ENCODE measurements at regions not wholly inside any gene's neighbourhood (a gene's known extent, or its start where the extent isn't known, plus 50 kb on each side); places are given as distances from the start of the nearest gene placed in this dataset.

GRCh38 chr18:56407646-56408180 lies 230.7 kb downstream of the TXNL1 start:
- H3K27ac ChIP-seq (ENCODE audit: low read depth) = no peak overlapping the region
- H3K4me3 ChIP-seq (ENCODE audit: low read depth, low read length) = no peak overlapping the region
- DNase-seq (ENCODE audit: extremely low spot score) = no peak
- no peaks in the 10 kb centered on the region for H3K4me1 ChIP-seq (ENCODE audit: insufficient read depth)
- H3K36me3 ChIP-seq (ENCODE audit: insufficient read depth) = no peaks in the 10 kb centered on the region
- 80% methylated on average over 4 of the region's 4 CpGs for WGBS

- no peak for DNase-seq (ENCODE audit: extremely low spot score)
Measured at GRCh38 chr18:56402872-56403516, 235.4 kb downstream of the TXNL1 start.

GRCh38 chr18:56393870-56394269 lies 244.5 kb downstream of the TXNL1 start:
- no peaks in the 10 kb centered on the region for H3K4me1 ChIP-seq (ENCODE audit: insufficient read depth)
- H3K4me3 ChIP-seq (ENCODE audit: low read depth, low read length) = no peak overlapping the region
- no peak for DNase-seq (ENCODE audit: extremely low spot score)
- H3K36me3 ChIP-seq (ENCODE audit: insufficient read depth) = no peaks in the 10 kb centered on the region
- 94% methylated on average over 3 of the region's 3 CpGs for WGBS
- H3K27ac ChIP-seq (ENCODE audit: low read depth) = no peak overlapping the region

More at GRCh38 chr18:56402872-56403516, 235.4 kb downstream of the TXNL1 start:
- Histone ChIP-seq H3K4me1 (ENCODE audit: insufficient read depth) (no peaks in the 10 kb centered on the region), H3K36me3 (ENCODE audit: insufficient read depth) (no peaks in the 10 kb centered on the region), H3K4me3 (ENCODE audit: low read depth, low read length) (no peak overlapping the region), H3K27ac (ENCODE audit: low read depth) (no peak overlapping the region)
- 70% methylated on average over 1 of the region's 1 CpG for WGBS

- no peaks in the 10 kb centered on the region for H3K36me3 ChIP-seq (ENCODE audit: insufficient read depth)
- no peak overlapping the region for H3K4me3 ChIP-seq (ENCODE audit: low read depth, low read length)
- H3K27ac ChIP-seq (ENCODE audit: low read depth) = no peak overlapping the region
- WGBS = 67% methylated on average over 3 of the region's 3 CpGs
- no peak for DNase-seq (ENCODE audit: extremely low spot score)
- H3K4me1 ChIP-seq (ENCODE audit: insufficient read depth) = no peaks in the 10 kb centered on the region
Measured at GRCh38 chr18:56391931-56392590, 246.3 kb downstream of the TXNL1 start.

GRCh38 chr18:56390626-56391025 lies 247.8 kb downstream of the TXNL1 start:
- H3K36me3 ChIP-seq (ENCODE audit: insufficient read depth) = no peaks in the 10 kb centered on the region
- WGBS = 44% methylated on average over 3 of the region's 3 CpGs
- DNase-seq (ENCODE audit: extremely low spot score) = no peak
- no peak overlapping the region for H3K4me3 ChIP-seq (ENCODE audit: low read depth, low read length)
- no peaks in the 10 kb centered on the region for H3K4me1 ChIP-seq (ENCODE audit: insufficient read depth)
- H3K27ac ChIP-seq (ENCODE audit: low read depth) = no peak overlapping the region

- no peak overlapping the region for H3K4me3 ChIP-seq (ENCODE audit: low read depth, low read length)
- H3K4me1 ChIP-seq (ENCODE audit: insufficient read depth) = no peaks in the 10 kb centered on the region
- no peaks in the 10 kb centered on the region for H3K36me3 ChIP-seq (ENCODE audit: insufficient read depth)
- no peak overlapping the region for H3K27ac ChIP-seq (ENCODE audit: low read depth)
- 87% methylated on average over 8 of the region's 8 CpGs for WGBS
- no peak for DNase-seq (ENCODE audit: extremely low spot score)
Measured at GRCh38 chr18:56389190-56389589, 249.2 kb downstream of the TXNL1 start.

- no peak for DNase-seq (ENCODE audit: extremely low spot score)
- 79% methylated on average over 5 of the region's 5 CpGs for WGBS
- Histone ChIP-seq H3K4me1 (ENCODE audit: insufficient read depth) (no peaks in the 10 kb centered on the region), H3K4me3 (ENCODE audit: low read depth, low read length) (no peak overlapping the region), H3K27ac (ENCODE audit: low read depth) (no peak overlapping the region), H3K36me3 (ENCODE audit: insufficient read depth) (no peaks in the 10 kb centered on the region)
Measured at GRCh38 chr18:56388571-56388970, 249.8 kb downstream of the TXNL1 start.

- H3K27ac ChIP-seq (ENCODE audit: low read depth) = no peak overlapping the region
- H3K4me1 ChIP-seq (ENCODE audit: insufficient read depth) = no peaks in the 10 kb centered on the region
- no peak overlapping the region for H3K4me3 ChIP-seq (ENCODE audit: low read depth, low read length)
- no peak for DNase-seq (ENCODE audit: extremely low spot score)
- no peaks in the 10 kb centered on the region for H3K36me3 ChIP-seq (ENCODE audit: insufficient read depth)
Measured at GRCh38 chr18:56386856-56387255, 251.5 kb downstream of the TXNL1 start.

GRCh38 chr18:56383349-56383748 lies 255.0 kb downstream of the TXNL1 start:
- 96% methylated on average over 1 of the region's 1 CpG for WGBS

GRCh38 chr18:56382541-56382940 lies 255.9 kb downstream of the TXNL1 start:
- WGBS = 64% methylated on average over 4 of the region's 4 CpGs
- H3K4me3 ChIP-seq (ENCODE audit: low read depth, low read length) = no peak overlapping the region
- no peaks in the 10 kb centered on the region for H3K4me1 ChIP-seq (ENCODE audit: insufficient read depth)
- no peak for DNase-seq (ENCODE audit: extremely low spot score)
- H3K36me3 ChIP-seq (ENCODE audit: insufficient read depth) = no peaks in the 10 kb centered on the region
- H3K27ac ChIP-seq (ENCODE audit: low read depth) = no peak overlapping the region

More at GRCh38 chr18:56383349-56383748, 255.0 kb downstream of the TXNL1 start:
- no peaks in the 10 kb centered on the region for H3K36me3 ChIP-seq (ENCODE audit: insufficient read depth)
- no peak for DNase-seq (ENCODE audit: extremely low spot score)
- H3K4me1 ChIP-seq (ENCODE audit: insufficient read depth) = no peaks in the 10 kb centered on the region
- no peak overlapping the region for H3K27ac ChIP-seq (ENCODE audit: low read depth)
- H3K4me3 ChIP-seq (ENCODE audit: low read depth, low read length) = no peak overlapping the region

GRCh38 chr18:56381196-56381595 lies 257.2 kb downstream of the TXNL1 start:
- WGBS = 68% methylated on average over 3 of the region's 3 CpGs
- no peak overlapping the region for H3K27ac ChIP-seq (ENCODE audit: low read depth)
- no peak for DNase-seq (ENCODE audit: extremely low spot score)
- H3K36me3 ChIP-seq (ENCODE audit: insufficient read depth) = no peaks in the 10 kb centered on the region
- H3K4me1 ChIP-seq (ENCODE audit: insufficient read depth) = no peaks in the 10 kb centered on the region
- no peak overlapping the region for H3K4me3 ChIP-seq (ENCODE audit: low read depth, low read length)

- no peak for DNase-seq (ENCODE audit: extremely low spot score)
- 92% methylated on average over 8 of the region's 8 CpGs for WGBS
- Histone ChIP-seq H3K36me3 (ENCODE audit: insufficient read depth) (no peaks in the 10 kb centered on the region), H3K4me1 (ENCODE audit: insufficient read depth) (no peaks in the 10 kb centered on the region), H3K27ac (ENCODE audit: low read depth) (no peak overlapping the region), H3K4me3 (ENCODE audit: low read depth, low read length) (no peak overlapping the region)
Measured at GRCh38 chr18:56380685-56381084, 257.7 kb downstream of the TXNL1 start.

- DNase-seq (ENCODE audit: extremely low spot score) = no peak
- 84% methylated on average over 6 of the region's 6 CpGs for WGBS
- Histone ChIP-seq H3K4me1 (ENCODE audit: insufficient read depth) (no peaks in the 10 kb centered on the region), H3K4me3 (ENCODE audit: low read depth, low read length) (no peak overlapping the region), H3K36me3 (ENCODE audit: insufficient read depth) (no peaks in the 10 kb centered on the region), H3K27ac (ENCODE audit: low read depth) (no peak overlapping the region)
Measured at GRCh38 chr18:56379256-56379655, 259.1 kb downstream of the TXNL1 start.

- H3K27ac ChIP-seq (ENCODE audit: low read depth) = no peak overlapping the region
- H3K4me3 ChIP-seq (ENCODE audit: low read depth, low read length) = no peak overlapping the region
- WGBS = 65% methylated on average over 9 of the region's 9 CpGs
- no peaks in the 10 kb centered on the region for H3K36me3 ChIP-seq (ENCODE audit: insufficient read depth)
- H3K4me1 ChIP-seq (ENCODE audit: insufficient read depth) = no peaks in the 10 kb centered on the region
- no peak for DNase-seq (ENCODE audit: extremely low spot score)
Measured at GRCh38 chr18:56377231-56377630, 261.2 kb downstream of the TXNL1 start.

All from urinary bladder (tissue), 3 donors.